Fibroblast of lung (primary cell): ENCODE measurements at regions not wholly inside any gene's neighbourhood (a gene's known extent, or its start where the extent isn't known, plus 50 kb on each side); places are given as distances from the start of the nearest gene placed in this dataset.

ENCODE experiments used
- CTCF ChIP-seq, 2 donors: IDR thresholded peaks in 1 of 2; conservative IDR thresholded peaks in 1 of 2; 1 replicate in 1 of 2; 2 replicates in 1 of 2; pipeline ENCODE4 v1.5.1; 2011 to 2012; ENCODE audit warnings: low read length in 2 of 2, control low read depth in 1 of 2, inconsistent platforms in 1 of 2, low read depth in 1 of 2, mild to moderate bottlenecking in 1 of 2
- EZH2 ChIP-seq: IDR thresholded peaks from 2 replicates; pipeline ENCODE4 v1.5.1; 2012; ENCODE audit warnings: low read length, control low read depth, mild to moderate bottlenecking; ENCODE audit errors: missing control alignments

- TF ChIP-seq CTCF (conservative IDR thresholded peaks at IDR 0.05 in 1 of 2, IDR thresholded peaks at IDR 0.05 in 1 of 2; ENCODE audit: low read depth in 1 of 2, low read length in 2 of 2): no peak
- TF ChIP-seq EZH2: no peak
These were observed 224.8 kb downstream of the SIPA1L2 start for GRCh38 chr1:232404981-232405731.
